BJ (cell line): ENCODE measurements at regions not wholly inside any gene's neighbourhood (a gene's known extent, or its start where the extent isn't known, plus 50 kb on each side); places are given as distances from the start of the nearest gene placed in this dataset.

Experiments
- CTCF ChIA-PET: fragments of 350-600 bp; formaldehyde crosslinking; extraction: SDS; loops from one replicate; lab custom pipeline; 2021; ENCODE audit warnings: antibody characterized with exemption, inconsistent platforms; lab: Yijun Ruan, JAX
- POLR2A ChIA-PET: fragments of 300-600 bp; sonication (Branson Sonifier 250); formaldehyde crosslinking; extraction: SDS; loops from one replicate; lab custom pipeline; 2021; ENCODE audit warnings: antibody characterized with exemption; lab: Charles Lee
- DNase-seq: peaks from one replicate; pipeline ENCODE4 v3.0.0-alpha.2; 2011; ENCODE audit warnings: low read depth
- H3K27me3 ChIP-seq: 2 replicates; pipeline ENCODE4 v1.6.0; 2011; ENCODE audit warnings: low read length; ENCODE audit not compliant: control insufficient read depth, insufficient read depth
- H3K36me3 ChIP-seq: 2 replicates; pipeline ENCODE4 v1.5.1; 2011; ENCODE audit warnings: low read length; ENCODE audit not compliant: control insufficient read depth, insufficient read depth
- H3K4me3 ChIP-seq: 2 replicates; pipeline ENCODE4 v1.5.1; 2011; ENCODE audit warnings: low read depth, mild to moderate bottlenecking, control low read depth, low read length
- TF ChIP-seq, protein P1 (sequence below): IDR thresholded peaks from 2 replicates; pipeline ENCODE4 v1.5.1; 2011; ENCODE audit warnings: low read depth, mild to moderate bottlenecking, control low read depth, inconsistent platforms, low read length, moderate library complexity; ENCODE audit not compliant: insufficient read depth

- POLR2A ChIA-PET, result no interaction called here
- TF ChIP-seq, protein P1, sequence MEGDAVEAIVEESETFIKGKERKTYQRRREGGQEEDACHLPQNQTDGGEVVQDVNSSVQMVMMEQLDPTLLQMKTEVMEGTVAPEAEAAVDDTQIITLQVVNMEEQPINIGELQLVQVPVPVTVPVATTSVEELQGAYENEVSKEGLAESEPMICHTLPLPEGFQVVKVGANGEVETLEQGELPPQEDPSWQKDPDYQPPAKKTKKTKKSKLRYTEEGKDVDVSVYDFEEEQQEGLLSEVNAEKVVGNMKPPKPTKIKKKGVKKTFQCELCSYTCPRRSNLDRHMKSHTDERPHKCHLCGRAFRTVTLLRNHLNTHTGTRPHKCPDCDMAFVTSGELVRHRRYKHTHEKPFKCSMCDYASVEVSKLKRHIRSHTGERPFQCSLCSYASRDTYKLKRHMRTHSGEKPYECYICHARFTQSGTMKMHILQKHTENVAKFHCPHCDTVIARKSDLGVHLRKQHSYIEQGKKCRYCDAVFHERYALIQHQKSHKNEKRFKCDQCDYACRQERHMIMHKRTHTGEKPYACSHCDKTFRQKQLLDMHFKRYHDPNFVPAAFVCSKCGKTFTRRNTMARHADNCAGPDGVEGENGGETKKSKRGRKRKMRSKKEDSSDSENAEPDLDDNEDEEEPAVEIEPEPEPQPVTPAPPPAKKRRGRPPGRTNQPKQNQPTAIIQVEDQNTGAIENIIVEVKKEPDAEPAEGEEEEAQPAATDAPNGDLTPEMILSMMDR, result no peak
These were observed 128.0 kb downstream of the ACTL8 start for GRCh38 chr1:17883136-17883535.

DNA sequence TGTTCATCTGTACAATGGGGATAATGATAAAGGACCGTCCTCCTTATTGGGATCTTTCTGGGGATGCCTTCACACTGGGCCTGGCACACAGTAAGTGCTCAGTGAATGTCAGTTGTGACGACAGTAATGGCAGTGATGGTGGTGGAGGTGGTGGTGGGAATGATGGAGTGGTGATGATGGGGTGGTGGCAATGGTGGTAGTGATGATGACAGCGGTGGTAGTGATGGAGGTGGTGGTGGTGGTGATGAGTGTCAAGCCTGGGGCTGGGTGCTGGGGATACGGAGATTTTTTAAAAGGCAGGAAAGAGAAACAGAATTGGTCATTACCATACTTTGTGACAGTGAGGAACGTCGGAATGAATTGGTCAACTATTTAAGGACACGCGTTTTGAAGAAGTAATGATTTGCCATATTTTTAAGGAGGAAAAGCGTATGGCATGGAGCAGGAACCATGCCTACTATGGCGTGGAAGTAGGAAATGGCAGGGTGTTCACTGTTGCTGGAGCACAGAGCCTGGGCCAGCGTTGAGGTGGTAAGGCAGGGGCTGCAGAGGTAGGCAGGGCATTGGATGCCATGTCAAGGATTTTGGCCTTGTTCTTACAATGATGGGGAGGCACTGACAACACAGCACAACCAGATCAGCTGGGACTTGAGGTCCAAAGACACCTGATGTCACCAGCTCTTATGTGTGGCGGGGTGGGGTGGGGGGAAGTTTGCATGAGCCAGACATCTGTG, 128.7 kb downstream of the ACTL8 start:
- TF ChIP-seq, protein P1, result no peak
- POLR2A ChIA-PET, result interaction anchor here (0.6 kb wide), 1 partner anchor 14 kb away, joined by 7 read pairs; no protein-coding TSS in a partner anchor
- no peaks in the 10 kb centered on the region for H3K36me3 ChIP-seq
- H3K4me3 ChIP-seq, result no peak overlapping the region
- no peak for DNase-seq
- CTCF ChIA-PET, result no interaction called here
- no peaks in the 10 kb centered on the region for H3K27me3 ChIP-seq

More at GRCh38 chr1:17883136-17883535, 128.0 kb downstream of the ACTL8 start:
- CTCF ChIA-PET, result interaction anchor here (1.5 kb wide), 1 partner anchor 9 kb away, joined by 4 read pairs; no protein-coding TSS in a partner anchor
- H3K4me3 ChIP-seq, result no peak overlapping the region
- H3K36me3 ChIP-seq, result no peaks in the 10 kb centered on the region
- DNase-seq, result no peak
- no peaks in the 10 kb centered on the region for H3K27me3 ChIP-seq

DNA sequence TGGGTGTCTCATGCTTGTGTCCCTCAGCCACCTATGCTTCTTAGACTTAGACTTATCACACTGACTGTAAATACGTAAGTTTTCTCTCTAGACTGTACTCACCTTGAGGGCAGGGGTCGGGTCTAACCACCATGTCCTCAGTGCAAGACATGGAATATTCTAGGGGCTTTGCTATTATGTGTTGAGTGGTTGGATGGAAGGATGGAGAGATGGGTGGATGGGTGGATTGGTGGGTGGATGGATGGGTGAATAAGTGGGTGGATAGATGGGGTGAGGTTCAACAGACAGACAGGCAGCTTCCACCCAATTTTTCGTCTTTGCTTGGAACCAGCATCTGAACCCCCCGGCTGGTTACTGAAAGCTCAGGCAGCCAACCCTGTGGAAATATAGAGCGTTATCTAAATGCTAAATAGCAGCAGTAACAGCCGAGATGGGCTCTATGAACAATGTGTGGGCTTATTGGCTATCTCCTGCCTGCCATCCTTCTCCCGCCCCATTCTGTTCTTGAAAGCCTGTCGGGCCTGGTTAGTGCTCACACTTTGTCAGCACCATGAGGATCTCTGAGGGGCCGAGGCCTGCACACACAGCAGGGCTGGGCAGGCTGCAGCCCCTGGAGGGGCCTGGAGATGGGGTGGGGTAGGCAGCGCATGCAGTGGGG, 130.7 kb downstream of the ACTL8 start:
- POLR2A ChIA-PET, result no interaction called here
- no peaks in the 10 kb centered on the region for H3K36me3 ChIP-seq
- peaks cover 8% of the 10 kb centered on the region for H3K27me3 ChIP-seq
- H3K4me3 ChIP-seq, result no peak overlapping the region
- CTCF ChIA-PET, result interaction anchor here (1.1 kb wide), 1 partner anchor 37 kb away, joined by 3 read pairs; no protein-coding TSS in a partner anchor
- no peak for DNase-seq
- TF ChIP-seq, protein P1, result no peak

DNA sequence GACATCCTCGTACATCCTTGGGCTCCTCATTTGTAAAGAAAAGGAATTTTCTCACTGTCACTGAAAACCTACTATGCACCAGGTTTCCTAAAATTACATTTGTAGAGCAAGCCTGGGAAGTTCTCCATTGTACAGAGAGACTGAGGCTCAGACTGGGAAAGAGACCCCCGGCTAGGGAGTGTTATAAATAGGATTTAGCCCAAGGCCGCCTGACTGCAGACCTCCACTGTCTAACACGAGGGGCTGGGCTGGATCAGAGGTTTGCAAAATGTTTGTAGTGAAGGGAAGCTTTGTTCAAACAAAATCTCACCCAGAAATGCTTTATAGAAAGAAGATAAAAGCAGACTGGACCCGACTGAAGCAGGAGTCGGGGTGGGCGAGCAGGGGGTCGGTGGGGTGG, 131.3 kb downstream of the ACTL8 start:
- DNase-seq, result no peak

More for the DNA sequence above, 131.3 kb downstream of the ACTL8 start:
- CTCF ChIA-PET, result no interaction called here
- Histone ChIP-seq H3K36me3 (no peaks in the 10 kb centered on the region), H3K27me3 (peaks cover 8% of the 10 kb centered on the region), H3K4me3 (no peak overlapping the region)
- TF ChIP-seq, protein P1, result no peak
- POLR2A ChIA-PET, result no interaction called here
